Subcutaneous abdominal adipose tissue (tissue), 5 donors: ENCODE measurements at regions not wholly inside any gene's neighbourhood (a gene's known extent, or its start where the extent isn't known, plus 50 kb on each side); places are given as distances from the start of the nearest gene placed in this dataset.

Experiments used
- H3K27ac ChIP-seq: one replicate; pipeline ENCODE4 v1.7.0; 2013; ENCODE audit warnings: low read depth, mild to moderate bottlenecking, inconsistent platforms, low read length, moderate library complexity
- H3K27me3 ChIP-seq, 5 donors: one replicate each; pipeline ENCODE4 v1.7.0; 2013; ENCODE audit warnings: low read length in 5 of 5, inconsistent platforms in 1 of 5; ENCODE audit not compliant: control insufficient read depth in 5 of 5, insufficient read depth in 4 of 5
- H3K36me3 ChIP-seq, 5 donors: one replicate each; pipeline ENCODE4 v1.7.0; 2013; ENCODE audit warnings: low read length in 5 of 5; ENCODE audit not compliant: control insufficient read depth in 5 of 5, insufficient read depth in 5 of 5
- H3K4me1 ChIP-seq, 5 donors: one replicate each; pipeline ENCODE4 v1.7.0; 2013; ENCODE audit warnings: low read length in 5 of 5, mild to moderate bottlenecking in 3 of 5, moderate library complexity in 1 of 5; ENCODE audit not compliant: control insufficient read depth in 5 of 5, insufficient read depth in 5 of 5
- H3K4me3 ChIP-seq, 5 donors: one replicate each; pipeline ENCODE4 v1.7.0; 2013; ENCODE audit warnings: low read length in 5 of 5, low read depth in 1 of 5
- H3K9ac ChIP-seq, 5 donors: one replicate each; pipeline ENCODE4 v1.7.0; 2013; ENCODE audit warnings: low read length in 5 of 5, mild to moderate bottlenecking in 4 of 5, moderate library complexity in 3 of 5
- H3K9me3 ChIP-seq, 5 donors: one replicate each; pipeline ENCODE4 v1.7.0; 2013; ENCODE audit warnings: low read length in 5 of 5; ENCODE audit not compliant: control insufficient read depth in 5 of 5
- donor health status: healthy.
- donor health status: healthy.
- donor health status: healthy.
- donor health status: healthy.
- donor health status: healthy.

DNA sequence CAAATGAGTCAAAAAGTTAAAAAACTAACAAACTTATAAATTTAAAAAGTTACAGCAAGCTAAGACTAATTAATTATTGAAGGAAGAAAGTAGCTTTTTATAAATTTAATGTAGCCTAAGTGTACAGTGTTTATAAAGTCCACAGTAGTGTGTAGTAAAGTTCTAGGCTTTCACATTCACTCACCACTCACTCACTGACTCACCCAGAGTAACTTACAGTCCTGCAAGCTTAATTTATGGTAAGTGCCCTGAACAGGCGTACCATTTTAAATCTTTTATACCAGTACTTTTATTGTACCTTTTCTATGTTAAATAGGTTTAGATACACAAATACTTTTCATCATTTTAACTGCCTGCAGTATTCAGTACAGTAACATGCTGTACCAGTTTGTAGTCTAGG, 80.0 kb upstream of the C9orf72 start:
- no peaks in the 10 kb centered on the region for H3K27me3 ChIP-seq
- H3K4me3 ChIP-seq = no peak overlapping the region
- no peak overlapping the region for H3K9ac ChIP-seq
- no peaks in the 10 kb centered on the region for H3K36me3 ChIP-seq
- peaks cover 0 to 1% (median 0%) of the 10 kb centered on the region in 5 donors for H3K9me3 ChIP-seq
- H3K4me1 ChIP-seq = peaks cover 0 to 5% (median 0%) of the 10 kb centered on the region in 5 donors
- H3K27ac ChIP-seq = no peak overlapping the region

DNA sequence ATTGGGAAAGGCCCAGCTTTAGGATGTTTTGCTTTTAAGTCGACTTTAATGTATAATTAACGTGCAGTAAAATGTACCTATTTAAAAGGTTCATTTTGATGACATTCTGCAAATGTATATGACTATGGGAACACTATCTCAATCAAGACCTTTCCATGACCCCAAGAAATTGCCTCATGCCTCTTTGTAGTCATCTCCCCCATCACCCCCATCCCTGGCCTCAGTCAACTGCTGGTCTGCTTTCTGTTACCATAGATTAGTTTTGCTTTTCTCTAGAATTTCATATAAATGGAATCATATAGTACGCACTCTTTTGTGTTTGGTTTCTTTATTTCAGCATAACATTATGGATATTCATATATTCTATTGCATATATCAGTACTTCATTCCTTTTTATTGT, 80.7 kb upstream of the C9orf72 start:
- Histone ChIP-seq H3K36me3 (no peaks in the 10 kb centered on the region), H3K4me3 (no peak overlapping the region), H3K27me3 (no peaks in the 10 kb centered on the region), H3K27ac (no peak overlapping the region), H3K9ac (no peak overlapping the region), H3K9me3 (no peaks in the 10 kb centered on the region), H3K4me1 (peaks cover 0 to 5% (median 0%) of the 10 kb centered on the region in 5 donors)

DNA sequence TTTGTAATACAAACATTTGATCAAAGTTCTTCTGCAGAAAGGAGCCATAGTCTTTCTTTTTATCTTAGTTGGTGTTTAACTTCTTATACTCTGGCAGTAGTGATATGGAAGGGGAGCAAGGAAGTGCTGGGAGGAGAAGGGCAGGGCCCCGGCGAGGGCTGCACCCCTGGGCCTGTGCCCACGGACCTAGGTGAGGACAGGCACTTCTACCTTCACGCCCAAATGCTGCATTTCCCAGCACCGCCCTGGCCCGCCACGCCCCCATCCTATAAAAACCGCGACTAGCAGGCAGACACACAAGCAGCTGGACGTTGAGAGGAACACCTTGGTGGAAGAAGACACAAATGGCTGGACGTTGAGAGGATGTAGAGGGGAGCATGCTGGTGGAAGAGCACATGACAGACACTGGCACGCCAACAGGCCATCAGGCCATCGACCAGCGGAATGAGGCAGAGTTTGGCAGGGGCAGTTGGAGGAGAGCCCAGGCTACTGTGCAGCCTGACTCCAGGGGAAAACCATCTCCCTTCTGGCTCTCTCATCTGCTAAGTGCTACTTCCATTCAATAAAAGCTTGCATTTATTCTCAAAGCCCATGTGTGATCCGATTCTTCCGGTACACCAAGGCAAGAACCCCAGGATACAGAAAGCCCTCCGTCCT, 81.5 kb upstream of the C9orf72 start:
- H3K36me3 ChIP-seq = no peaks in the 10 kb centered on the region
- no peak overlapping the region for H3K4me3 ChIP-seq
- H3K9me3 ChIP-seq = no peaks in the 10 kb centered on the region
- peaks cover 0 to 5% (median 0%) of the 10 kb centered on the region in 5 donors for H3K4me1 ChIP-seq
- no peaks in the 10 kb centered on the region for H3K27me3 ChIP-seq
- no peak overlapping the region for H3K9ac ChIP-seq
- H3K27ac ChIP-seq = no peak overlapping the region

DNA sequence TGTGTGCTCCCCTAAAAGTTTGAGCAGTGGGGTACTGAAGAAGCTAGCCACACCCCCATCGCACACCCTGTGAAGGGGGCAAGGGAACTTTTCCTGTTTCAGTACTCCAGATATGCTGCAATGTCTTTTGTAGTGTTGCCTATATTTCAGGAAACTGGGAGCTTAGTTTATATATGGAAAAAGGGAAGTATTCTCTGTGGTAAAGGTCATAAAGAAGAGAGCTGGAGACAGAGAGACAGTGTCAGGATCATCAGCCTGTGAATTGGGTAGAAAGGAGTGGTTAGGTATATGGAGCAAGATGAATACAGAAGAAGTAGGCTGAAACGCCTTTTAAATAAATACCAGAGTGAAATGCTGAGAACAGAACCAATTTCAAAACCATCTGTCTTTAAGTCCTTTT, 82.2 kb upstream of the C9orf72 start:
- Histone ChIP-seq H3K4me1 (peaks cover 0 to 5% (median 0%) of the 10 kb centered on the region in 5 donors), H3K9ac (no peak overlapping the region), H3K9me3 (no peaks in the 10 kb centered on the region), H3K27ac (no peak overlapping the region), H3K4me3 (no peak overlapping the region), H3K27me3 (no peaks in the 10 kb centered on the region), H3K36me3 (no peaks in the 10 kb centered on the region)

DNA sequence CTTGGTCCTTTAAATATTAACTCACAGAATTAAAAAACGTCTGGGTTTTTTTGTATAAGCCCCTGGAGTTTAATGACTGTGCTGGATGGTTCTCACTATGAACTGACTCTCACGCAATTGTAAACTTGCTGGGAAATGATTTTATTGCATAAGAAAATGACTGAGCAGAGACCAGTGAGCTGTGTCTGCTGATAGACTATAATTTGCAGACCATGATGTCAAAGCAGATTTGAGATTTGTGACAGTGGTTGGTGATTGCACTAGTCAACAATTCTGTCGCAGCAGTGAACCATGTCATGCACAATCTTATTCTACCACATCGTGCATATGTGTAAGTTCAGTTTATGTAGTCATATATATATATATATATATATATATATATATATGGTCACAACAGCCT, 85.7 kb upstream of the C9orf72 start:
- H3K27me3 ChIP-seq = no peaks in the 10 kb centered on the region
- H3K4me1 ChIP-seq = peaks cover 0 to 5% (median 0%) of the 10 kb centered on the region in 5 donors
- H3K36me3 ChIP-seq = no peaks in the 10 kb centered on the region
- H3K4me3 ChIP-seq = no peak overlapping the region
- H3K9ac ChIP-seq = no peak overlapping the region
- H3K27ac ChIP-seq = no peak overlapping the region
- no peaks in the 10 kb centered on the region for H3K9me3 ChIP-seq

DNA sequence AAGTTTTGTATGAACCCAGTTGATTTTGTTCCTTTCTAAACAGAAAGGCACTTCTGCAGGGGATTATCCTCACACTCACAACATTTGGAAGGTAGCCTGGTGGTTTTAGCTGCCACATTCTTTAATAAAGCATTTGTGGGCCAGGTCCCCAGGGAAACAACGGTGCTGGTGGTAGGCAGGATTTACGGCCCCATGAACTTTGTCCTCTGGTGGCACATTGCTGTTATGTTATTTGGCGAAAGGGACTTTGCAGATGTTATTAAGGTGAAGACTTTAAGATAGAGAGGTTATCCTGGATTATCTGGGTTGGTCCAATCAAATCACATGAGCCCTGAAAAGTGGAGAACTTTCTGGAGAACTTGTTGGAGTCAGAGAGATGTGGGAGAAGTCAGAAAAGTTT, 86.3 kb upstream of the C9orf72 start:
- H3K27me3 ChIP-seq = no peaks in the 10 kb centered on the region
- H3K36me3 ChIP-seq = no peaks in the 10 kb centered on the region
- peaks cover 0 to 5% (median 0%) of the 10 kb centered on the region in 5 donors for H3K4me1 ChIP-seq
- no peak overlapping the region for H3K27ac ChIP-seq
- no peaks in the 10 kb centered on the region for H3K9me3 ChIP-seq
- H3K9ac ChIP-seq = no peak overlapping the region
- no peak overlapping the region for H3K4me3 ChIP-seq

DNA sequence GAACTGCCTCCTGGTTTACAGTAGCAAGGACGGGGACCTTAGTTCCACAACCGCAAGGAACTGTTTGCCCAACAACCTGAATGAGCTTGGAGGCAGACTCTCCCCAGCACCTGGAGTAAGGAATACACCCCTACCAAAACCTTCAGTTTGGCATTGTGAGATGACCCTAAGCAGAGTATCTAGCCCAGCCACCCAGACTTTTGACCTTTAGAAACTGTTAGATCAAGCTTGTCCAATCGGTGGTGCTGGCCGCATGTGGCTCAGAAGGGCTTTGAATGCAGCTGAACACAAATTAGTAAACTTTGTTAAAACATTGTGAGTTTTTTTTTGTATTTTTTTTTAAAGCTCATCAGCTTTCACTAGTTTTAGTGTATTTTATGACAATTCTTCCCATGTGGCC, 86.9 kb upstream of the C9orf72 start:
- Histone ChIP-seq H3K27me3 (peaks cover 0 to 3% (median 0%) of the 10 kb centered on the region in 5 donors), H3K4me1 (no peaks in the 10 kb centered on the region), H3K4me3 (no peak overlapping the region), H3K9me3 (no peaks in the 10 kb centered on the region), H3K9ac (no peak overlapping the region), H3K36me3 (no peaks in the 10 kb centered on the region), H3K27ac (no peak overlapping the region)

DNA sequence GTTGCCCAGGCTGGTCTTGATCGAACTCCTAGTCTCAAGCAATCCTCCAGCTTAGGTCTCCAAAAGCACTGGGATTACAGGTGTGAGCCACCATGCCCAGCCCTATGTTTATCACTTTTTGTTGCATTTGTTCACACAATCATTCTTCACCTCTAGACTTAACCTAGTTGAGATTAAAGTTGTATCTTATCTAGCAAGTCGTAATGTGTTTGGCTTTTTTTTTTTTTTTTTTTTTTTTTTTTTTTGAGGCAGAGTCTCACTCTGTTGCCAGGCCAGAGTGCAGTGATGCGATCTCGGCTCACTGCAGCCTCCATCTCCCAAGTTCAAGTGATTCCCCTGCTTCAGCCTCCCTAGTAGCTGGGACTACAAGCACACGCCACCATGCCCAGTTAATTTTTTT, 90.2 kb upstream of the C9orf72 start:
- peaks cover 0 to 7% (median 0%) of the 10 kb centered on the region in 5 donors for H3K27me3 ChIP-seq
- H3K9me3 ChIP-seq = no peaks in the 10 kb centered on the region
- H3K27ac ChIP-seq = no peak overlapping the region
- no peaks in the 10 kb centered on the region for H3K36me3 ChIP-seq
- no peaks in the 10 kb centered on the region for H3K4me1 ChIP-seq
- no peak overlapping the region for H3K4me3 ChIP-seq
- H3K9ac ChIP-seq = no peak overlapping the region

DNA sequence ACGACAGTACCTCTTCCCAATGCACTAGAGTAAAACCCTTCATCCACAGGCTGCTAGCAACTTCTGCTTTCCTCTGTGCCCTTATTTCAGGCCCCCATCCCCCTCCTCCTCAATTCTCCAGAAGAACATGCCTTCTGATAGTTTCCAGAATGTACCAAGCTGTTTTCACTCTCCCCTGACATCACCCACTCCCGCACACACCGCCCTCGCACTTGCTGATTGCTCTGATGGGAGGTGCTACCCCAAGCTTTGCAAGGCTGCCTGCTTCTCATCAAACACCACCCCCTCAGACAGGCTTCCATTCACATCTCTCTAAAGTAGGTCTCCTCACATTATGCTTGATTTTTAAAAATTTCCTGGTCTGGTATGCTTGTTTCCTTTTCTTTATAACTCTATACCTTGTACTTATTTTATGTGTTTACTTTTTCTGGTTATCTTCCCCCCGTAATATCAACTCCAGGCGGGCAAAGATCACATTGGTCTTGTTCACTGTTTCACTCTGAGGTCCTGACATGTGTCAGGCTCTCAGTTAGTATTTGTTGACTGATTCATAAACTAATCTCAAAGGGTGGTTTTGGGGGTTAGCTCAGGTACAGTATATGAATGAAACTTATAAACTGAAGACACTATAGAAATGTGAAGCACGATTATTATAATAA, 91.0 kb upstream of the C9orf72 start:
- H3K36me3 ChIP-seq = no peaks in the 10 kb centered on the region
- H3K27ac ChIP-seq = no peak overlapping the region
- no peak overlapping the region for H3K9ac ChIP-seq
- H3K4me1 ChIP-seq = no peaks in the 10 kb centered on the region
- H3K27me3 ChIP-seq = peaks cover 0 to 7% (median 0%) of the 10 kb centered on the region in 5 donors
- H3K9me3 ChIP-seq = no peaks in the 10 kb centered on the region
- H3K4me3 ChIP-seq = no peak overlapping the region

DNA sequence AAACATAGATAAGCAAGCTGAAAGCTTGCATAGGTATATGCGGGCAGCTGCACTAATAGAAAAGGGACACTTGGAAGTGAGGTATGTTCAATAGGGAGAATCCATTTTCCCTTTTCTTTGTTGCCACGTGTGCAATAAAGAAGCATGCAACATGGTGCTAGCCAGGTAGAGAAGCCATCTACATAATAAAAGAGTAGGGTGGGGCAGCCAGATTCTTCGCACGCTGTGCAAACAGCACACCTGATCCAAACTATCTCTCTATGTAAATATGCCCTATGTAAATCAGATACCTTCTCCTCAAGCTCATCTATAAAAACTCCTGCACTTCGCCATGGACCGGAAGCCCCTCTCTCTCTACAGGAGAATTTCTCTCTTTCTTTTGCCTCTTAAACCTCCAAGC, 91.9 kb upstream of the C9orf72 start:
- H3K9ac ChIP-seq = no peak overlapping the region
- H3K36me3 ChIP-seq = no peaks in the 10 kb centered on the region
- no peak overlapping the region for H3K27ac ChIP-seq
- no peaks in the 10 kb centered on the region for H3K4me1 ChIP-seq
- no peak overlapping the region for H3K4me3 ChIP-seq
- H3K27me3 ChIP-seq = peaks cover 0 to 7% (median 0%) of the 10 kb centered on the region in 5 donors
- no peaks in the 10 kb centered on the region for H3K9me3 ChIP-seq
